Transverse colon (tissue), 4 donors: ENCODE measurements at regions not wholly inside any gene's neighbourhood (a gene's known extent, or its start where the extent isn't known, plus 50 kb on each side); places are given as distances from the start of the nearest gene placed in this dataset.
A peak's percentile ranks its signal among the peaks of the same experiment; 100 is the strongest.
"Not testable (repeated sequence)": the region's sequence is repeated elsewhere in the genome, so short reads cannot be mapped to it uniquely, and the experiment has no call there.

Experiments
- DNase-seq: peaks from one replicate; pipeline ENCODE4 v3.0.0-alpha.2; 2019
- H3K27ac ChIP-seq, 4 donors: fragments of 200-600 bp; sonication (generic); 2 replicates each; pipeline ENCODE4 v1.5.1; 2016 to 2018; ENCODE audit warnings: inconsistent platforms in 4 of 4
- H3K27me3 ChIP-seq: fragments of 200-600 bp; sonication (generic); 2 replicates; pipeline ENCODE4 v1.5.1; 2017; ENCODE audit warnings: inconsistent platforms
- H3K36me3 ChIP-seq, 4 donors: fragments of 200-600 bp; sonication (generic); 2 replicates each; pipeline ENCODE4 v1.5.1; 2017 to 2019; ENCODE audit warnings: inconsistent platforms in 4 of 4
- H3K4me1 ChIP-seq, 4 donors: fragments of 200-600 bp; sonication (generic); 2 replicates each; pipeline ENCODE4 v1.5.1; 2017 to 2020; ENCODE audit warnings: inconsistent platforms in 4 of 4
- H3K4me3 ChIP-seq, 4 donors: fragments of 200-600 bp; sonication (generic); 1 replicate in 1 of 4; 2 replicates in 3 of 4; pipeline versions ENCODE4 v1.5.1 to v1.6.1; 2017 to 2019; ENCODE audit warnings: inconsistent platforms in 4 of 4
- H3K9me3 ChIP-seq, 2 donors: fragments of 200-600 bp; sonication (generic); 2 replicates each; pipeline ENCODE4 v1.5.1; 2017 to 2019; ENCODE audit warnings: inconsistent platforms in 2 of 2
- CTCF ChIP-seq, 5 experiments: fragments of 200-600 bp in 3 of 5; fragments of 450-650 bp in 2 of 5; sonication (generic) in 3 of 5; IDR thresholded peaks; 1 replicate in 2 of 5; 2 replicates in 3 of 5; pipeline ENCODE4 v1.5.1; 2016 to 2017; ENCODE audit warnings: antibody characterized with exemption in 5 of 5, inconsistent platforms in 3 of 5, mild to moderate bottlenecking in 2 of 5, moderate library complexity in 1 of 5
- EP300 ChIP-seq: sonication (generic); formaldehyde crosslinking; IDR thresholded peaks from one replicate; pipeline ENCODE4 v1.6.1; 2017; ENCODE audit warnings: antibody characterized with exemption, low read depth
- POLR2A ChIP-seq: fragments of 450-650 bp; IDR thresholded peaks from one replicate; pipeline ENCODE4 v1.6.1; 2016; ENCODE audit warnings: antibody characterized with exemption, mild to moderate bottlenecking, moderate library complexity
- POLR2AphosphoS5 ChIP-seq, 3 donors: sonication (generic); formaldehyde crosslinking; IDR thresholded peaks; one replicate each; pipeline ENCODE4 v1.6.1; 2016; ENCODE audit warnings: antibody characterized with exemption in 3 of 3
- WGBS, 2 donors: methylation state at CpG; one replicate each; pipeline ENCODE4 v1.1.5; 2018; ENCODE audit warnings: low coverage in 1 of 2; 5-methylcytosine and 5-hydroxymethylcytosine counted together
- in situ Hi-C, 4 donors: fragments of 200-750 bp; cut with MboI; loops; one replicate each; pipeline versions ENCODE4 v1.15.0 to v1.15.1; 2017; ENCODE audit warnings: low sequenced_read_pairs in 3 of 4, low pct_ligation_motif_present in 1 of 4, low pct_unique_long_range_greater_than_20kb in 1 of 4
- intact Hi-C: fragments of 100-400 bp; cut with DNase I; formaldehyde crosslinking; loops from one replicate; pipeline ENCODE4 v1.15.1; 2023; ENCODE audit warnings: low total_unique reads

GRCh38 chr9:117649126-117649525, 55.1 kb upstream of the TLR4 start:
- in situ Hi-C loops: no loop called here

GRCh38 chr9:117644932-117645636, 59.1 kb upstream of the TLR4 start:
- Histone ChIP-seq H3K36me3 (no peaks in the 10 kb centered on the region), H3K27me3 (peaks cover 13% of the 10 kb centered on the region), H3K9me3 (no peaks in the 10 kb centered on the region), H3K4me1 (peaks cover 0 to 16% (median 2%) of the 10 kb centered on the region in 4 donors), H3K27ac (no peak overlapping the region), H3K4me3 (peak overlapping the region in 2 of 4 donors; percentile 7 to 36)
- TF ChIP-seq CTCF (IDR thresholded peaks at IDR 0.05) (peak in 1 of 5 experiments; percentile 7), POLR2AphosphoS5 (IDR thresholded peaks at IDR 0.05) (no peak)
- WGBS, 2 donors: 0 to 33% methylated on average over 3 to 6 of the region's 6 CpGs
- intact Hi-C loops (loop anchor here (5.0 kb wide), 1 partner anchor 867 kb away; no protein-coding TSS in a partner anchor), in situ Hi-C loops (no loop called here)
- DNase-seq: no peak

More at GRCh38 chr9:117649126-117649525, 55.1 kb upstream of the TLR4 start:
- no peak for TF ChIP-seq POLR2AphosphoS5 (IDR thresholded peaks at IDR 0.05)
- TF ChIP-seq EP300: no peak
- no peak for TF ChIP-seq POLR2A
- TF ChIP-seq CTCF (IDR thresholded peaks at IDR 0.05): no peak
- DNase-seq: no peak
- 52 to 56% methylated on average over 3 of the region's 3 CpGs for WGBS, 2 donors
- no peaks in the 10 kb centered on the region for H3K27me3 ChIP-seq
- no peak overlapping the region for H3K27ac ChIP-seq
- no peak overlapping the region for H3K4me3 ChIP-seq
- intact Hi-C loops: no loop called here
- peaks cover 0 to 15% (median 2%) of the 10 kb centered on the region in 4 donors for H3K4me1 ChIP-seq
- H3K9me3 ChIP-seq: no peaks in the 10 kb centered on the region
- no peaks in the 10 kb centered on the region for H3K36me3 ChIP-seq

GRCh38 chr9:117644133-117644931, 59.9 kb upstream of the TLR4 start:
- Histone ChIP-seq H3K27ac (no peak overlapping the region), H3K36me3 (no peaks in the 10 kb centered on the region), H3K9me3 (no peaks in the 10 kb centered on the region), H3K4me1 (peaks cover 0 to 16% (median 2%) of the 10 kb centered on the region in 4 donors), H3K27me3 (peaks cover 13% of the 10 kb centered on the region), H3K4me3 (peak overlapping the region in 2 of 4 donors; percentile 7 to 36)
- intact Hi-C loops: loop anchor here (5.0 kb wide), 1 partner anchor 868 kb away; no protein-coding TSS in a partner anchor
- DNase-seq: peak; percentile 78
- WGBS, 2 donors: 11 to 12% methylated on average over 11 of the region's 11 CpGs
- in situ Hi-C loops: no loop called here
- TF ChIP-seq CTCF (IDR thresholded peaks at IDR 0.05): peak; percentile 92 to 96 (median 95)
- TF ChIP-seq EP300: no peak

GRCh38 chr9:117643288-117643654, 60.9 kb upstream of the TLR4 start:
- peaks cover 0 to 16% (median 2%) of the 10 kb centered on the region in 4 donors for H3K4me1 ChIP-seq
- H3K9me3 ChIP-seq: no peaks in the 10 kb centered on the region
- peaks cover 13% of the 10 kb centered on the region for H3K27me3 ChIP-seq
- H3K4me3 ChIP-seq: peak overlapping the region in 2 of 4 donors; percentile 7 to 28
- TF ChIP-seq EP300 (no peak), POLR2AphosphoS5 (IDR thresholded peaks at IDR 0.05) (no peak), CTCF (IDR thresholded peaks at IDR 0.05) (no peak), POLR2A (no peak)
- H3K27ac ChIP-seq: no peak overlapping the region
- no peaks in the 10 kb centered on the region for H3K36me3 ChIP-seq
- intact Hi-C loops: loop anchor here (5.0 kb wide), 1 partner anchor 869 kb away; no protein-coding TSS in a partner anchor
- WGBS, 2 donors: 66 to 70% methylated on average over 5 to 6 of the region's 6 CpGs
- no peak for DNase-seq
- in situ Hi-C loops: no loop called here

GRCh38 chr9:117642571-117643287, 61.5 kb upstream of the TLR4 start:
- Histone ChIP-seq H3K4me3 (peak overlapping the region in 2 of 4 donors; percentile 7 to 28), H3K4me1 (peaks cover 0 to 16% (median 2%) of the 10 kb centered on the region in 4 donors), H3K27me3 (peaks cover 13% of the 10 kb centered on the region)
- H3K36me3 ChIP-seq, in situ Hi-C loops, H3K27ac ChIP-seq, DNase-seq, H3K9me3 ChIP-seq: not testable (repeated sequence)
- 80% methylated on average over 22 of the region's 50 CpGs; no CpG with 5 or more reads in 1 of the 2 donors for WGBS, 2 donors
- intact Hi-C loops: loop anchor here (5.0 kb wide), 1 partner anchor 870 kb away; no protein-coding TSS in a partner anchor
